ENCODE measurements at regions not wholly inside any gene's neighbourhood (a gene's known extent, or its start where the extent isn't known, plus 50 kb on each side); places are given as distances from the start of the nearest gene placed in this dataset.
A peak's percentile ranks its signal among the peaks of the same experiment; 100 is the strongest.

GRCh38 chr10:34905200-34905927, 90.3 kb upstream of the PARD3 start:
- in situ Hi-C loops (cut with HindIII; ENCODE audit: extremely low pct_ligation_motif_present, low pct_unique_long_range_greater_than_20kb): no loop called here
- no peaks in the 10 kb centered on the region for H3K9me3 ChIP-seq (ENCODE audit: low read length)
- ATAC-seq (peak; percentile 49; the same call in 2 of the 3 replicates), FAIRE-seq (no peak), DNase-seq (ENCODE audit: low spot score) (no peak)
- ChIA-PET CTCF (ENCODE audit: low intra/inter-chr PET ratio, low total read pairs) (no interaction called here), POLR2A (no interaction called here)
- H4K20me1 ChIP-seq (ENCODE audit: insufficient read depth, low read length): no peaks in the 10 kb centered on the region
- BruUV-seq (replicated peaks): no TSS peak
- no peak overlapping the region for H3K9ac ChIP-seq (ENCODE audit: insufficient read depth, low read depth, low read length)
- peak overlapping the region; percentile 28; the same call in 1 of the 2 replicates for H3K4me2 ChIP-seq (ENCODE audit: low read depth, low read length)
- H3K4me1 ChIP-seq (ENCODE audit: insufficient read depth, low read length): peaks cover 15% of the 10 kb centered on the region
- no peak overlapping the region for H2AFZ ChIP-seq (ENCODE audit: low read length)
- peaks cover 0 to 4% of the 10 kb centered on the region in 2 experiments; a peak in 1 of 5 replicates for H3K27me3 ChIP-seq (ENCODE audit: control insufficient read depth in 1 of 2, insufficient read depth in 2 of 2, low read length in 2 of 2)
- intact Hi-C loops (cut with micrococcal nuclease; ENCODE audit: unreplicated experiment): no loop called here
- H3K79me2 ChIP-seq (ENCODE audit: insufficient read depth, low read length): no peaks in the 10 kb centered on the region
- no peak overlapping the region for H3K27ac ChIP-seq (ENCODE audit: extremely low read length, insufficient read depth, low read length)
- no peaks in the 10 kb centered on the region for H3K36me3 ChIP-seq (replicated peaks in 1 of 2; ENCODE audit: control insufficient read depth in 1 of 2, insufficient read depth in 2 of 2, low read length in 2 of 2)
- H3K4me3 ChIP-seq (replicated peaks in 1 of 3; ENCODE audit: insufficient read depth in 1 of 3, low read depth in 2 of 3, low read length in 3 of 3): no peak overlapping the region
- WGBS (ENCODE audit: low lambda C conversion rate): 56% methylated on average over 9 of the region's 9 CpGs
- peak in 1 of 2 experiments; percentile 53; a peak in 1 of 4 replicates for TF ChIP-seq NR2F1 (CRISPR knock-in tag; IDR thresholded peaks at IDR 0.05)
- peak; percentile 60; the same call in 1 of the 2 replicates for TF ChIP-seq NR2C2 (CRISPR knock-in tag; IDR thresholded peaks at IDR 0.05; ENCODE audit: borderline replicate concordance)
- TF ChIP-seq REPIN1 (CRISPR knock-in tag; IDR thresholded peaks at IDR 0.05; ENCODE audit: borderline replicate concordance, low read depth): no peak
- TF ChIP-seq, protein P1, sequence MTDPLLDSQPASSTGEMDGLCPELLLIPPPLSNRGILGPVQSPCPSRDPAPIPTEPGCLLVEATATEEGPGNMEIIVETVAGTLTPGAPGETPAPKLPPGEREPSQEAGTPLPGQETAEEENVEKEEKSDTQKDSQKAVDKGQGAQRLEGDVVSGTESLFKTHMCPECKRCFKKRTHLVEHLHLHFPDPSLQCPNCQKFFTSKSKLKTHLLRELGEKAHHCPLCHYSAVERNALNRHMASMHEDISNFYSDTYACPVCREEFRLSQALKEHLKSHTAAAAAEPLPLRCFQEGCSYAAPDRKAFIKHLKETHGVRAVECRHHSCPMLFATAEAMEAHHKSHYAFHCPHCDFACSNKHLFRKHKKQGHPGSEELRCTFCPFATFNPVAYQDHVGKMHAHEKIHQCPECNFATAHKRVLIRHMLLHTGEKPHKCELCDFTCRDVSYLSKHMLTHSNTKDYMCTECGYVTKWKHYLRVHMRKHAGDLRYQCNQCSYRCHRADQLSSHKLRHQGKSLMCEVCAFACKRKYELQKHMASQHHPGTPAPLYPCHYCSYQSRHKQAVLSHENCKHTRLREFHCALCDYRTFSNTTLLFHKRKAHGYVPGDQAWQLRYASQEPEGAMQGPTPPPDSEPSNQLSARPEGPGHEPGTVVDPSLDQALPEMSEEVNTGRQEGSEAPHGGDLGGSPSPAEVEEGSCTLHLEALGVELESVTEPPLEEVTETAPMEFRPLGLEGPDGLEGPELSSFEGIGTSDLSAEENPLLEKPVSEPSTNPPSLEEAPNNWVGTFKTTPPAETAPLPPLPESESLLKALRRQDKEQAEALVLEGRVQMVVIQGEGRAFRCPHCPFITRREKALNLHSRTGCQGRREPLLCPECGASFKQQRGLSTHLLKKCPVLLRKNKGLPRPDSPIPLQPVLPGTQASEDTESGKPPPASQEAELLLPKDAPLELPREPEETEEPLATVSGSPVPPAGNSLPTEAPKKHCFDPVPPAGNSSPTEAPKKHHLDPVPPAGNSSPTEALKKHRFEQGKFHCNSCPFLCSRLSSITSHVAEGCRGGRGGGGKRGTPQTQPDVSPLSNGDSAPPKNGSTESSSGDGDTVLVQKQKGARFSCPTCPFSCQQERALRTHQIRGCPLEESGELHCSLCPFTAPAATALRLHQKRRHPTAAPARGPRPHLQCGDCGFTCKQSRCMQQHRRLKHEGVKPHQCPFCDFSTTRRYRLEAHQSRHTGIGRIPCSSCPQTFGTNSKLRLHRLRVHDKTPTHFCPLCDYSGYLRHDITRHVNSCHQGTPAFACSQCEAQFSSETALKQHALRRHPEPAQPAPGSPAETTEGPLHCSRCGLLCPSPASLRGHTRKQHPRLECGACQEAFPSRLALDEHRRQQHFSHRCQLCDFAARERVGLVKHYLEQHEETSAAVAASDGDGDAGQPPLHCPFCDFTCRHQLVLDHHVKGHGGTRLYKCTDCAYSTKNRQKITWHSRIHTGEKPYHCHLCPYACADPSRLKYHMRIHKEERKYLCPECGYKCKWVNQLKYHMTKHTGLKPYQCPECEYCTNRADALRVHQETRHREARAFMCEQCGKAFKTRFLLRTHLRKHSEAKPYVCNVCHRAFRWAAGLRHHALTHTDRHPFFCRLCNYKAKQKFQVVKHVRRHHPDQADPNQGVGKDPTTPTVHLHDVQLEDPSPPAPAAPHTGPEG (CRISPR knock-in tag; IDR thresholded peaks at IDR 0.05): no peak
- TF ChIP-seq PHF8 (CRISPR knock-in tag; IDR thresholded peaks at IDR 0.05): no peak
- TF ChIP-seq MAFK (conservative IDR thresholded peaks at IDR 0.05 in 1 of 2, IDR thresholded peaks at IDR 0.05 in 1 of 2; ENCODE audit: low read length in 2 of 2): peak; percentile 39 to 75
- TF ChIP-seq MAFF (IDR thresholded peaks at IDR 0.05; ENCODE audit: low read depth, low read length): peak; percentile 48; the same call in 1 of the 2 replicates
- TF ChIP-seq ATF6 (CRISPR knock-in tag; conservative IDR thresholded peaks at IDR 0.05): no peak
- peak; percentile 42 for TF ChIP-seq CTCF (CRISPR knock-in tag; IDR thresholded peaks at IDR 0.05)
- TF ChIP-seq PHF21A (CRISPR knock-in tag; IDR thresholded peaks at IDR 0.05): no peak
- TF ChIP-seq CSRNP1 (CRISPR knock-in tag; IDR thresholded peaks at IDR 0.05): no peak
